Gastroesophageal sphincter (tissue), 3 donors: ENCODE measurements at regions not wholly inside any gene's neighbourhood (a gene's known extent, or its start where the extent isn't known, plus 50 kb on each side); places are given as distances from the start of the nearest gene placed in this dataset.

Source experiments
- CTCF ChIP-seq, 4 experiments: fragments of 200-600 bp in 2 of 4; fragments of 450-650 bp in 2 of 4; sonication (generic) in 1 of 4; IDR thresholded peaks; one replicate each; pipeline ENCODE4 v1.5.1; 2017 to 2019; ENCODE audit warnings: antibody characterized with exemption in 4 of 4, mild to moderate bottlenecking in 2 of 4, moderate library complexity in 2 of 4
- POLR2AphosphoS5 ChIP-seq: sonication (generic); formaldehyde crosslinking; IDR thresholded peaks from one replicate; pipeline ENCODE4 v1.6.1; 2017; ENCODE audit warnings: antibody characterized with exemption

GRCh38 chr18:79606621-79607331 is 72.8 kb upstream of the CTDP1 start:
- TF ChIP-seq CTCF (IDR thresholded peaks at IDR 0.05) (no peak), POLR2AphosphoS5 (no peak)
